ENCODE measurements at regions not wholly inside any gene's neighbourhood (a gene's known extent, or its start where the extent isn't known, plus 50 kb on each side); places are given as distances from the start of the nearest gene placed in this dataset.

DNA sequence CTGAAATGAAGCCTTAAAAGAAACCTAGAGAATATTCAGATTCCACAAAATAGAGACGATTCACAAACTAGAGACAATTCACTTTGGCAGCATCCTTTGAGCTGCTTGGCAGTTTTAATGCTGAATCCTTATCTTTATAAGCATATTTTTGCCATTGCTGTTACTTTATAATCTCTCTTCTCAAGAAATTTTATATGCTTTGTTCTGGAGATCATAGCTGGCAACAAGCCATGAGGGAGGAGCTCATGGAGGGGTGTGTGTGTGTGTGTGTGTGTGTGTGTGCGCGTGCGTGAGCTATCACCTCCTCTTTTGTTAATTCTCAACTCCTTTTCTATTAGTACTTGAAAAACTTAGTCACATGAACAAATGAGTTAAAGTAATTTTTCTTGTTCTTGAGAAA lies 495.0 kb upstream of the RGMA start:
- intact Hi-C loops (cut with micrococcal nuclease): no loop called here

DNA sequence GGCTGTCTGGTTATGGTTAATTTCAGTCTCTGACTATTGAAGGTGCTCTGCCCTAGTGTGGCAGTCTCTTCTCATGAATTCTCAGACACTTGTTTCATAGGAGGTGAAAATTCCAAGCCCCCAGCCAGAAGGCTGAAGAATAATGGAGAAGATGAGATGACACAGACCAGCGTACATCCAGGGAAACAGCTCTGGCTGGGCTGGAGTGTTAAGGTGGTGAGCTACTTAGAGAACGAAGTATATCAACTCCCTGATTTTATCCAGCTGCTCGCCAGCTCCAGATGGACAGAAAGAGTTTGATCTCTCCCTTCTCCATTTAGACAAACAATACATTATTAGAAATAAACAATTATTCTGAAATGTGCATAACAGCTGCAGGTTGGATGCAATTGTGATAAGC lies 494.5 kb upstream of the RGMA start:
- intact Hi-C loops (cut with micrococcal nuclease): no loop called here

DNA sequence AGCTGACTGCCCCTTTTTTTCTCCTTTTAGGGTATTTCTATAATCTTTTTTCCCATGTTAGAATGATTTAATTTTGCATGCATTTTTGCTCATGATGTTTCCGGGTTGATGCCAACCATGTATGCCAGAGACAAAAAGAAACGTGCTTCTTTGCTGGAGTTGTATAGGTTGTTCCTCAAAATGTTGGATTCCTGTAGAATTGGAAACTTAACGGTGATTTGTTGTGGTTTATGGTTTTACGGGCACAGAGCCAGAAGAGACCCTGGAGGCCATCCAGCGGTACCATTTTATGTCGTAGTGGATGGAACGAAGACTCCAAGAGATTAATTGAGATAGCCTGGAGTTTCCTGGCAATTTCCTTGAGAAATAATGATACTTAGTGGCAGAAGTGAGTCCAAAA lies 481.5 kb upstream of the RGMA start:
- intact Hi-C loops (cut with micrococcal nuclease): no loop called here

DNA sequence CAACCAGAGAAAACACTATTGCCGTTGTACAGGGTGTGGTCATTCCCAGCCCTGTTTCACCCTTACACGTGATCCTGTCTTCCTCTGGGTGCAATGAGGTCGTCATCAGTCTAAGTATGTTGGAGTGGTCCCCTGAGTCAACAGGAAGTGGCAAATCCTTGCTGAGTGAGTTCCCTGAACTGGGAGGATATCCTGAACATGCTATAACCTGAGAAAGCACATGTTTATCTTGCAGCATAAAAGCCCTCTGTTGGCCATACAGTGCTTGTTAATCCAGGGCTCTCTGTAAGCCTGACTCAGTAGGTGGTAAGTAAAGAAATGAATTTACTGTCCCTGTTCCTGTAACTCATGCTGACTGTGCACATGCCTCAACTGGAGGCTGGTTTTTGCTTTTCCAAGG lies 477.8 kb upstream of the RGMA start:
- intact Hi-C loops (cut with micrococcal nuclease): loop anchor here (10.0 kb wide), 1 partner anchor 482 kb away; the partner anchor contains the start of gene RGMA

DNA sequence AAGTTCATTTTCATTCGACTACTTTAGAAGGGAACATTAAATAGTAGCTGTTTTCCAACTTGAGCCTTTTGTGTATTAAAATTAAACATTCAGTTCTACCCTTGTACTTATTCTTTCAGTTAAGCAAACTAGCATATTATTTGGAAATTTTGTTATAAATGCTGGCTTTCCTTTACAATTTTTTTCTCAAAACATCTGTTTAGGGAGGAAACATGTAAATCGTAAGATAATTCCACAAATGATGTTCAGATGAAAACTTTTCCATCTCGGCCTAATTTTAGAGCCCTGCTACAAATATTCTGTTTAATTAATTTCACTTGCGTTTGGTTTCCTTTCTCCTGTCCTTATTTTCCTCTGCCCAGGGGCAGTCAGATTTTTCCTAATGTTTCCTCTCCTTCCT lies 476.2 kb upstream of the RGMA start:
- intact Hi-C loops (cut with micrococcal nuclease): loop anchor here (10.0 kb wide), 1 partner anchor 480 kb away; the partner anchor contains the start of gene RGMA

DNA sequence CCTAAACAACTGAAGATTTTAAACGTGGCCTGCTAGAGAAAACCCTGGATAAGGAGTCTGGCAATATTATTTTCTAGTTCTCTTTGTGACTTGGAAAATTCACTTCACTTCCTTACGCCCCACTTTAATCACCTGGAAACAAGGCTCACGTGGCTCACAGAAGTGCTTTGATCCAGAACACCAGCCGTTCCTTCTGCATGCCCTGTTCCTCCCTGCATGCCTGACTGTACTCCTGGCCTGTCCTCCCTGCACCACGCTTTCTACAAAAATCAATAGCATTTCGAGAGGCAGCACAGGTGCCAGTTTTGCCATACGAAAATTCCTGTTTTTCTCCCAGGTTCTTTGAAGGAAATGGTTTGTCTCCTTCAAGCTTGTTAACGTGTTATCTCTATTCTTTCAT lies 474.2 kb upstream of the RGMA start:
- intact Hi-C loops (cut with micrococcal nuclease): loop anchor here (10.0 kb wide), 1 partner anchor 478 kb away; the partner anchor contains the start of gene RGMA

DNA sequence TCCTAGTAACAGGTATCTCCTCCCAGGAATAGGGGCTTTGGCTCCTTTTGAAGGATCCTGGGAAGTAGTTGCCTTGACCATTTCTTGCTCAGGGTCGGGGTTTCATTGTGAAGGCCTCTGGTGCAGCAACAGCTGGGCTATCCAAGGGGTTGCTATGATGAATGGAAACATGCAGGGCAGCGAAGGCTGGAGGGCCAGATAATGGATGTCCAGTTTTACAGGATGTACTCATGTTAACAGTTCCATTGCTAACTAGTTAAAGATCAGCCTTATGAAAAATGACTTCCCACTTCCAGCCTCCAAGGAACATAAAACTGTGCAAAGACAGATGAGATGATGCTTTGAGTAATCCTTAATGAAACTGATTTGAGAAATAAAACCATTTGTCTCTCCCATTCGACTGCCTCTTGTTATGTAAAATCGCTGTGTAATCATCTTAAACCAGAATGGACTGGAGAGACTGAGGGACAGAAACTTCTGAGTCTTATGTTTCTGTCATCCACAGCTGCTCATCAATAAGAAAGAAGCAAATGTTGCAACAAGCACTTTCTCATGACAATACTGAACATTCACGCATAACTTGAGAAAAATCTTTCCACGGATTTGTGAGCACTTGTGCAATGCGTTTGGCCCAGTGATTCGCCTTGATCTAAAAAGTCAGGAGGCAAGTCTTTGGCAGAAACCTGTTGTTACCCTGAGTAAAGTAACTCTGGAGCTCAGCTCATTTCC lies 473.5 kb upstream of the RGMA start:
- intact Hi-C loops (cut with micrococcal nuclease): loop anchor here (10.0 kb wide), 1 partner anchor 478 kb away; the partner anchor contains the start of gene RGMA

DNA sequence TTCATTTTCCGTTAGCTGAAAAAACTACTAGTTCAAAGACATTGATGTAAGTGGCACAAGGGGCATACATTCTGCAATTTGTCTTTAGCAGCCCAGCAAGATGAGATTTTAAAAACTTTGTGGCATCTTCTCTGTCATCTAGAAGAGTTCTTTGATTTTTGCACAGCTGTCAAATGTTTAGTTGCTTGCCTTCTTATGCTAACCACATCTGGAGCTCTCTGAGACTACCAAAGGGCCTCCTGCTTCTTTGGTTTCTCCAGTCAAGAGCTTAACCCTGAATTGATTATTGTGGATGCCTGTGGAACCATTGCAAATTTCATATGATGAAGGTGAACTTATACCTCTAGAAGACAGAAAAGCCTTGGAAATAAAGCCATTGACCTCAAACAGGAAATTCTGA lies 468.7 kb upstream of the RGMA start:
- intact Hi-C loops (cut with micrococcal nuclease): no loop called here

DNA sequence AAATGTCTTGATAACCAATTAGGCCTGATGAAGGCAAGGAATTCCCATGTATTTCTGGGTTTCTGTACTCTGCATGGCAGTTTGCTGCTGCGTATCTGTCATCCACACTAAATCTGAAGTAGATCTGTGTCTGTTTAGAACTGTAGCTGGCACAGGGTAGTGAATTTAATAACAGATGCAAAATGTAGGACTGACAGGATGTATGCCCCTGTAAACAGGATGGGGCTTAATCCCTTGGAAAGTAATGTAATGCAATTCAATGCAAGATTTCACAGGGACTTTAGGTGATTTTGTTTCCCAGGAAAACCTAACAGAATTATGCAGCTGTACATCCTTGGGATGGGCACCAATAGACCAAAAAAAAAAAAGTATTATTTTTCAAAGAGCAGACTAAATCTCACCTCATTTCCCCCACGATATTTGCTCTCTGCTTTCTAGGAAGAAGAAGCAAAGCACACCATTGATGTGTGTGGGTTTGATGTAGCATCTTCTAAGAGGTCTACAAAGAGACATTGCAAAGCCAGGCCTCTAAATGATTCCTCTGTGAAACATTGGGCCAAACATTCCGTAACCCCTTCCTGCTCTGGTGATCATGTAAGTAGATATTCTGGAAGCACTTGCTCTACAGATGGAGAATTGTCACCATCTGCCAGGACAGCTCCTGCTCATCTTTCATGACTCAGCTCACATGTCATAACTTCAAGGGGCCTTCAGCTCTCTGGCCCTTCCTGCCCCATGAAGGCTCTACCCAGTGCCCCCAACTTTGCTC lies 464.3 kb upstream of the RGMA start:
- intact Hi-C loops (cut with micrococcal nuclease): no loop called here

DNA sequence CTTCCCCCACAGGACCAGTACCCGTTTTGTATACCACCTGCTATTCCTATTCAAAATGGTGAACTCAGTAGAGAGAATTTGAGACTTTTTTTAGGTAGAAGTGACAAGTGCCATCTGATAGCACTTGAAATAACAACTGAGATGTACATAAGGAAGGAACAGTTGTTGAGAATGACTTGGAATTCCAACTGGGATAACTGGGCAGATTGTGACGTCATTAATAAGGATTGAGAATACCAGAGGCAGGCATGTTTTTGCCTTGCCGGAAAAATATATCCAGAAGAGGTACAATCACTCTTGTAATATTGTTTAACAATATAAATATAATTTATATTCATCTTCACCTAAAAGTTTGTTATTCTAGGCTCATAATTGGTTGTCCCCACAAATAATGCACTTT lies 454.1 kb upstream of the RGMA start:
- intact Hi-C loops (cut with micrococcal nuclease): no loop called here

DNA sequence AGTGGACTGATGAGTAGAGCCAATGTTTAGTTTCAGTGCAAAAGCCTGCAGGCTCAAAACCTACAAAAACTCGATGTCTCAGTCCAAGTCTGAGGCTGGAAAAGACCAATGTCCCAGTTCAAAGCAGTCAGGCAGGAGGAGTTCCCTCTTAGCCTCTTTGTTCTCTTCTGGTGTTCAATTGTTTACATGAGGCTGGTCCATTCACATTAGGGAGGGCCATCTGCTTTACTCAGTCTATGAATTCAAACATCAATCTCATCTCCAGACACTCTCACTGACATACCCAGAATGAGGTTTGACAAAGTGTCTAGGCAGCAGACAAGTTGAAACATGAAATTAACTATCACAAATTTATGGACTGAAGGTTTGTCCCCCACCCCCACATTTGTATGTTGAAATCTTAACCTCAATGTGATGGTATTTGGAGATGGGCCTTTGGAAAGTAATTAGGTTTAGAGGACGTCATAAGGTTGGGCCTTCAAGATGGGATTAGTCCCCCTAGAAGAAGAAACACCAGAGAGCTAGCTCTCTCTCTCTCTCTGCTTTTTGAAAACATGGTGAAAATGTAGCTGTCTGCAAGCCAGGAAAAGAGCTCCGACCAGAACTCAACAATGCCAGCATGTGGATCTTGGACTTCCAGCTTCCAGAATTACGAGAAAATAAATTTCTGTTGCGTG lies 438.5 kb upstream of the RGMA start:
- intact Hi-C loops (cut with micrococcal nuclease): no loop called here

DNA sequence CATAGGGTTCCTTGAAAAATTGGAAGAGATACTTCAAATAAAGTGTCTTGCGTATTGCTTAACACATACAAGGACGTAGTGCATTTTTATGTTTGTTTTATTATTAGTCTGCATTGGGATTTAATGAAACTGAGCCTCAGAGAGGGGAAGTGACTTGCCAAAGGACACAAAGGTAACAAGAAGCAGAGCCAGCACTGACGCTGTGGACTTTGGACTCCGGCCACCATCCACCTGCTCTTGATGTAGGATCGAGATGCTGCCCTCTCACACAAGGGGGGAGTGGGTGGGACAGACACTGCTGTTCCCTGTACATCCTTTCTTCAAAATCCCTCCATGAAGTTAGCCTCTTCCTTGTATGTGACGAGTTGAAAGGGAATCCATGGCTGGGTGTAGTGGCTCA lies 435.4 kb upstream of the RGMA start:
- intact Hi-C loops (cut with micrococcal nuclease): no loop called here

DNA sequence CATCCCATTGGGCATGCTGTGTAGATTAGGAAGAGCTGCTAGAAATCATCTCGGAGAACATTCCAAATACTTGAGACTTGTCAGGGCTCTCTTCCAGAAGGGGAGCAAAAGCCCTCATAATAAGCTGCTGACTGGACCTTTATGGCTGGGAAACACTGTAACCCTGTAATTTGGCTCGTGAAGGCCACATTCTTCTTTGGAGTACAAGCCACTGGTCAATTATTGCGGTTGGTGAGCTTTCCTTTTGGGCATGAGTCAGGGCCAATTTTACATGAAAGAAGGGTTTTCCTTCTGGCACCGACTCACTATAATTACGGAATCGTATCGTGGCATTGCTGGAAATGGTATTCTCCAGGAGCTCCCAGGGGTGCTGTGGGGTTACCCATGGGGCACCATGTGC lies 434.5 kb upstream of the RGMA start:
- intact Hi-C loops (cut with micrococcal nuclease): no loop called here

DNA sequence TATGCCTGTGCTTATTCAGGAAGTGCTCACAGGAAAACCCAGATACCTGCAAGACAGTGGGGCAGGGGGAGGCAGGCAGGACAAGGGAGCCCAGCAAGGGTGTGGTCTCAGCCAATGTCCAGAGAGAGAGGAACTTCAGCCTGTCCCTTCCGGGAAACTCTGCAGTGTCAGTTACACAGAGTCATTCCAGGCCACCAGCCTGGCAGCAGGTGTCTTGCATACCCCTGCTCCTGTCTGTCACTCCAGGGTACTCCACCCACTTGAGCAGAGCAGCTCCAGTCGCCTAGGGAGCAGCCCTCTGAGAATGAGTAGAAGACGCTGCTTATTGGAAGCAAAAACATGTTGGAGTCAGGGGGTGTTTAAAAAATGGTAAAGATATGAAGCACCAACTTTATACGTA lies 431.2 kb upstream of the RGMA start:
- intact Hi-C loops (cut with micrococcal nuclease): no loop called here

DNA sequence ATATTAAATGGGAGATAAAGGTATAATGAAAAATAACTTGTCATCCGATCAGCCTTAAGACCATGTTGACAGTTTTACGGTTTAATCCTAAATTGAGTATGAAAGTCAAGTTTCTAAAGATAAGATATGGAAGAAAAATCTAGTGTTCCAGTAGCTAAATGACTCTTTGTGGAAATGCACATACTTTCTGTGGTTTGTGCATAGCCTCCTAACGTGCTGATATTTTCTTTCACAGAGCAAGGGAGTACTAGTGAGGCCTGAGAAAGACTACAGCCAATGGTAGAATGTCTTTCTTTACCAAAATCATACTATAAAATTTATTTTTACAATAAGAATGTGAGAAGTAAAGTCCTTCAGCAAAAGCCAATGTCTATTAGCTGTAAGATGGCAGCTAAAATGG lies 430.6 kb upstream of the RGMA start:
- intact Hi-C loops (cut with micrococcal nuclease): no loop called here

DNA sequence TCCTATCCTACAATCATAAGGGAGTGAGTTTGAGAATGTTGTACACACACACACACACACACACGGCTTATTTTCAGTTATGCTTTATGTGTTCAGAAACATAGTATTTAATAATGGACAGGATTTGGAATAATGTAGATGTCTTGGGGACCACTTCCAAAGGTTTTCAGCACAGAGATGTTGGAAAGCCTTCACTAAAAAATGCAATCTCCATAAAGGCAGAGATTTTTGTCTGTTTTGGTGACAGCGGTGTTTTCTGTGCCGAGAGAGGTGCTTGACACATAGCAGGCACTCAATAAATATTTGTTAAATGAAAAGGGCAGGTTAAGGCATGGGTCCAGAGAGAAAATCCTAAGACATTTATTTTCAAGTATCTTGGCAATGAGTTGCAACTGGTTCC lies 428.2 kb upstream of the RGMA start:
- intact Hi-C loops (cut with micrococcal nuclease): no loop called here

DNA sequence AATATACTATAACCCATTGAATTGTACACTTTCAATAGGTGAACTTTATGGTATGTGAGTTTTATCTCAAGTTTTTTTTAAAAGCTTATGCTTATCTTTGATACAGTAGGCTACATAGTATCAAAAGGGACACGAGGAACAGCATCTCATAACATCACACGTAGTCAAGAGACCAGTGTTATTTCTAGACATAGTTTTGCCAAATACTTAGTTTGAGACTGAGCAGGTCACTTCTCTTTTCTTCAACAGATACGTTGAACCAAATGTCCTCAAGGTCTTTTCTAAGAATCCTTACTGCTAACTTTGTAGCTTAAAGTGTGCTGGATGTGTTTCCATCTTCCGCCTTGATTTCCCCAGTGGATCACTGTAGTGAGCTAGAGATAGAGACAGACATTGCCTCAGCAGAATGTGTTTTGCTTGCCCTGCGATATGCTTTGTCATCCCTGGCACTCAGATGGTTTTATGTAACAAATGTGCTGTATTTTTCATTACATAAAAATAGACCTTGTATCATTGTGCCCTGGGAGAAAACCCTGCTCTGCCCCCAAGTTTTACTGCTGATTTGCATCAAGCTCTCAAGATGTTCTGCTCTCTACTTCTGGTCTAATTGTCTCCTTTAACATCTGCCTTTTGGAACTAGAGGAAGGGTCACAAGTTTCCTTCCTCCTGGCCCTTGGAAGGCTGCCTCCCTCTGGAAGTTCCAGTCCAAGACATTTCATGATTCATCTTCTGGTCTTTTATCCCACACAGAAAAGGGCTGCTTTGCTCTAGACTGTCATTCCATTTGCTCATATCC lies 426.4 kb upstream of the RGMA start:
- intact Hi-C loops (cut with micrococcal nuclease): no loop called here

DNA sequence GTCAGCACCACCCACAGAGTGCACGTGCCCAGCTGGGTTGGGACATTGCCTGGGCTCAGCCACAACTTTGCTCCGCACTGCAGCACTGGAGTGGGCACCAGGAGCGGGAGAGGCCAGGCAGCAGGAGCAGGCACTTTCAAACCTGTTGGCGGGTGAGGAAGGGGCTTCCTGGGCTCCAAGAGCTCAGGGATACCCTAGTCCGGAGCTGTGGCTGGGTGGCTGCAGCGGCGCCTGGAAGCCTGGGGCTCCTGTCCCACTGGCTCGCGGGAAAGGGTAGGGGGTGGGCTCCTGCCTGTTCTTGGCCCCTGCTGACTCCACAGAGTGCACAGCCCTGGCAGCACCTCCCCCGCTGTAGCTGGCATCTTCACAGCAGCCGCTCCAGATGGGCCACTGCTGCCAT lies 417.6 kb upstream of the RGMA start:
- intact Hi-C loops (cut with micrococcal nuclease): no loop called here

DNA sequence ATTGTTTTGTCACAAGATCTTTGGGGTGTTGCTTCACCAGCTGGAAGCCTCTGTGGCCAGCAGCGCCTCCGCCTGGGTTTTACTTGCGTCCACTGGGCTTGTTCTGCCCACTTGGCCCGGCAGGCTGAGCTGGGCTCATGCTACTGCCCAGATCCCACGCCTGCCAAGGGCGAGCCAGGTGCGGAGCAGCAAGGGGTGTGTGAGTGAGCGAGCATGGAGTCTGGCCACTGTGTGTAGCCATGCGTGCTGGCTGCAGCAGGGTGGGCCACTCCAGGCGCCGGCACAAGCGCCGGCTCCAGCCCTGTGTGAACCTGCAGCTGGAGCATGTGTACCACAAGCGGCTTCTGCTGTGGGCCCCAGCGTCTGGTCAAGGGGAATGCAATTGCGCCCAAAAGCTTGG lies 416.5 kb upstream of the RGMA start:
- intact Hi-C loops (cut with micrococcal nuclease): no loop called here

DNA sequence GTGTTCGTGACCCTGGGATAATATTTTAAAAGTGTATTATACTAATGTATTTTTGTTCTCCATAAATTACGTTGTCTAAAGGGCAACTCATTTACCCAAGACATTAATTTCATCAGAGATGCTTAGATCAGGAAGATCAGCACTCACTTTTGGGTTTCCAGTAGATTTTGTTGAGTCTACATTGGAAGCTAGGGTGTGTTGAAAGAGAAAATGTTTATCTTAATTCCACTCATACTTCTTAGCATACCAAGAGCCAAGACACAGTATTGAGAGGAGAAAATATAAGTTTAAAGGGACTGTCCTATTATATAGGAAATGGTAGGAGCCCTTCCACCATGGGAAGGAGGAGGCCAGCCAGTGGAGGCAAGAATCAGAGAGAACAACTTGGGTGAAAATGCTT lies 412.9 kb upstream of the RGMA start:
- intact Hi-C loops (cut with micrococcal nuclease): no loop called here

DNA sequence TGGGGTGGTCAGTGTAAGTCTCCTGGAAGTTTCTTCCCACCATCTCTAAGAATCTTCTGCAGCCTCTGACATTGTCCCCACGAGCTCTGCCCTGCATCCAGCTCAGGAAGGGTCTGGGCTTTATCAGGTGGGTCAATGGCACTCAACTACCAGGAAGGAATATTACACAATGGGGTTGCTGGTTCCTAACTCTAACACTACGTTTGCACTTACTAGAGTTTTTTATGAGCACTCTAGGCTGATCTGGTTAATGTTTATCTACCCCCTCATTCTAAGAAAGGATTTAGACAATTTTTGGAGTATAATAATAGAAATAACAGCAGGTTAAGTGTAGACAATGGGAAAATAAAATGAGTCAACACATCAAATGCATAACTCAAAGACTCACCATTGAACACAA lies 411.1 kb upstream of the RGMA start:
- intact Hi-C loops (cut with micrococcal nuclease): no loop called here

DNA sequence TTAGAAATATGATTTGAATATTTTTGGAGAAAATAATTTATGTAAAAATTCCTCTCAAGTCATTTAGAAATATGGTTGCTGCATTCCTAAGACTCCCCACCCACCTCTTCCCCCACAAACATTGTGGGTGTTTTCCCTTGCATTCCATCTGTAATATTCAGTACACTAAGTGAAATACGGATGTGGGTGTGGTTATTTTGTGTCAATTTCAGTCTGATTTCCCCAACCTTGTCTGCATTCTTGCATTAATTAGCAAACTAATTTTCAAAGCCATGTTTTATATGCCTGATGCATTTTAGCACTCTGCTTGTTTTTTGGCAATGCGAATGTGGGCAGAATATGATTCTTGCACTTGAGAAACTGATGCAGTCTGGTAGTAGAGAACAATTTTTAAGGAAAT lies 408.3 kb upstream of the RGMA start:
- intact Hi-C loops (cut with micrococcal nuclease): no loop called here
